Renal cortical epithelial cell (primary cell): ENCODE measurements at regions not wholly inside any gene's neighbourhood (a gene's known extent, or its start where the extent isn't known, plus 50 kb on each side); places are given as distances from the start of the nearest gene placed in this dataset.
"Not testable (repeated sequence)": the region's sequence is repeated elsewhere in the genome, so short reads cannot be mapped to it uniquely, and the experiment has no call there.

Source experiments
- DNase-seq: peaks from one replicate; pipeline ENCODE4 v3.0.0-alpha.2; 2011; ENCODE audit warnings: low read depth

GRCh38 chr17:63173903-63174302 is 207.9 kb downstream of the TANC2 start:
- DNase-seq, result no peak

DNA sequence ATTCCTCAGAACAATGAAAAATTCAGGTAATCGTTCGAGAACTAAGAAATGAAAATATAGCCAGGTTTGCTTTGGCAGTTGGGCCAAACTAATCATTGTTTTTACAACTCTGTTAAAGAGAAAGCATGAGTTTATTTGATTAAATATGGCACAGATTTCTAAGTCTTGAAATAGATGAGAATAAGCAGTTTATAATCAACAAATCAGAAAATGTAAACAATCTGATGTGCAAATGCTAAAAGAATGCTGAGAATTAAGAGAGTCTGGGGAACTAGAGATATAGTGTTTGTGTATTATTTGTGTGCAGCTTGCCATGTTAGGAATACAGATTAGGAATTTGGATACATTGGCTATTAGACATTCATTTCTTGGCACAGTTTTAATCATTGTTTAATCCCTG is 212.5 kb downstream of the TANC2 start:
- DNase-seq, result no peak

DNA sequence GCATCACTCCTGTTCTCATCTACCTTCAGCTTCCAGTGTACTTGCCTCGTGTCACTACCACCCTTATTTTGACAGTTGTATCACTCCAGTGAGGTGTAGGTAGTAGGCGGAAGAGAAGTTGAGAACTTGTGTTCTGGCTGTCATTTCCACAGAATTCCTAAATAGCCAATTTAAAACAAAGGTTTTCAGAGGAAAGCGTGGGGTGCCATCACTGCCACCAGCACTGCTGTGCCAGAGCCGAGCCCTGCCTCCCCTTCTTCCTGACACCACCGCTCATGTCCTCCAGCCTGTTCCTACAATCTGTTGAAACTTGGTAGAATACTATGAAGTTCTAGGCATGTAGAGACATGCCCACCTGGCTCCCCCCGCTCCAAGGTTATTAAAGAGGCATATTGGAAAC is 215.8 kb downstream of the TANC2 start:
- DNase-seq, result no peak

- no peak for DNase-seq
These were observed 219.4 kb downstream of the TANC2 start for GRCh38 chr17:63185420-63185819.

DNA sequence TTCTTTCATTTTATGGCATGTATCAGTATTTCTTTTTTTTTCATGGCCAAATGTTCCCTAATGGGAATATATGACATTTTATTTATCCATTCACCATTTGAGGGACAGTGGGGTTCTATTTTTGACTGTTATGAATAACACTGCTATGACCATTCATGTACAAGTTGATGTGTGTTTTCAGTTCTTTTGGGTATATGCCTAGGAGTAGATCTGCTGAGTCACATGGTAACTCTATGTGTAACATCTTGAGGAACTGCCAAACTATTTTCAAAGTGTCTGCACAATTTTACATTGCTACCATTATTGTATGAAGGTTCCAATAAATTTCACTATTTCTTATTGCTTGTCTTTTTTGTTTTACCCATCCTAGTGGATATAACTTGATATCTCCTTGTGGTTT is 223.0 kb downstream of the TANC2 start:
- DNase-seq, result peak; percentile 31

GRCh38 chr17:63189930-63190329 is 223.9 kb downstream of the TANC2 start:
- DNase-seq, result peak; percentile 27

DNA sequence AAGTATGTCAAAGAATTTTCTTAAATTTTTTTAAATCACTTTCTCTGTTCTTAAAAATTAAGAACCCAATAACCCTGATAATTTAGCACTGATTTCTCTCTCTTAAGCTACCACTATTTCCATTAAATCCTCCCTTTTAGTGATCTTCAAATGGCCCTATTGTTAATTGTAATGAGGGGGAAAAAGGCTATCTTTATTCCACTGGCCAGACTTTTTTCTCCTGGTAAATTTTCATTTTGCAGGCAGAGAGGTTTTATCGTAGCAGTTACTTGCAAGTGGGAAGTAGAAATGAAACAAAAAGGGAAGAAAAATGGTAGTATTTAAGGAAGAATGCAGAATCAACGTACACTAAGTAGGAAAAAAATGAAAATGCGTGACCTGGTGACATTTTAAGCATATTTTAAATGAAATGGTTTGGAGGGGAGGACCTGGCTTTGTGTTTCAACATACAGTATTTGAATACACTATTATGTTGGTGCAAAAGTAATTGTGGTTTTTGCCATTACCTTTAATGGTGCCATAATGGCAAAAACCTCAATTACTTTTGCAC is 224.9 kb downstream of the TANC2 start:
- DNase-seq, result no peak

- no peak for DNase-seq
These were observed 225.6 kb downstream of the TANC2 start for GRCh38 chr17:63191610-63192009.

- no peak for DNase-seq
These were observed 227.8 kb downstream of the TANC2 start for GRCh38 chr17:63193827-63194226.

- no peak for DNase-seq
These were observed 230.8 kb downstream of the TANC2 start for GRCh38 chr17:63196772-63197335.

DNA sequence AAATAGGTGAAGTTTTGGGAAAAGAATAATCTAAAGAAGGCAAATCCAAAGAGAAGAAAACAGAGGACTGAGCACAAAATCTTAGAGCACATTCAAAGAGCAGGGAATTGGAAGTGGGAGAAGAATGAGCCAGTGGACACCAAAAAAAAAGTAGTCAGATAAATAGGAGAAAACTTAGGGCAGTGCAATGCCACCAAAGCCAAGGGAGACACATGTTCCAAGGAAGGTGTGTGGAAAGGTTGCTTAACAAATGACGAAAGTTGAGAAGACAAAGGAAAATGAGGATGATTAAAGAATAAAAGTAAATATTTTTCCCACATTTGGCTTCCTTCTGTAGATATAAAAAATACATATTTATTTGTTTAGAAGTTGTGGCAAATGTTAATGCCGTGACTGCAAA is 237.6 kb downstream of the TANC2 start:
- no peak for DNase-seq

DNA sequence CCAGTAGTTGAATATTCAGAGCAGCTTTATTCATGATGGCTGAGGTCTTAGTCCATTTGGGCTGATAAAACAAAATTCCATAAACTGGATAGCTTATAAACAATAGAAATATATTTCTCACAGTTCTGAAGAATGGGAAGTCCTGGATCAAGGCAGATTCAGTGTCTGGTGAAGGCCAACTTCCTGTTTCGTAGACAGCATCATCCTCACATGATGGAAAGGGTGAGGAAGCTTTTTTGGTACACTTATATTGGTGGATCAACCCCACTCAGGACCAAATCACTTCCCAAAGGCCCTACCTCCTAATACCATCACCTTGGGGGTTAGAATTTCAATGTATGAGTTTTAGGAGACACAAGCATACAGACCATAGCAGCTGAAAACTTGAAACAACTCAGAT is 224.2 kb downstream of the CYB561 start:
- DNase-seq, result no peak

- DNase-seq, result peak; percentile 8
These were observed 223.5 kb downstream of the CYB561 start for GRCh38 chr17:63222655-63223054.

GRCh38 chr17:63223212-63223911 is 222.7 kb downstream of the CYB561 start:
- no peak for DNase-seq

GRCh38 chr17:63224644-63225043 is 221.5 kb downstream of the CYB561 start:
- no peak for DNase-seq

DNA sequence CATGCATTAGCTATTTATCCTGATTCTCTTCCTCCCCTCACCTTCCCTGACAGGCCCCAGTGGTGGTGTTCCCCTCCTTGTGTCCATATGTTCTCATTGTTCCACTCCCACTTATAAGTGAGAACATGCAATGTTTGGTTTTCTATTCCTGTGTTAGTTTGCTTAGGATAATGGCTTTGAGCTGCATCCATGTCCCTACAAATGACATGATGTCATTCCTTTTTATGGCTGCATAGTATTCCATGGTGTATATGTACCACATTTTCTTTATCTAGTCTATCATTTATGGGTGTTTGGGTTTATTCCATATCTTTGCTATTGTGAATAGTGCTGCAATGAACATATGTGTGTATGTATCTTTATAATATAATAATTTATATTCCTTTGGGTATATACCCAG is 219.4 kb downstream of the CYB561 start:
- not testable (repeated sequence) for DNase-seq

- DNase-seq, result not testable (repeated sequence)
These were observed 215.0 kb downstream of the CYB561 start for GRCh38 chr17:63231015-63231620.

GRCh38 chr17:63232565-63233310 is 213.4 kb downstream of the CYB561 start:
- DNase-seq, result no peak

- no peak for DNase-seq
These were observed 206.0 kb downstream of the CYB561 start for GRCh38 chr17:63240106-63240505.

- DNase-seq, result peak; percentile 61
These were observed 199.8 kb downstream of the CYB561 start for GRCh38 chr17:63246344-63246743.

DNA sequence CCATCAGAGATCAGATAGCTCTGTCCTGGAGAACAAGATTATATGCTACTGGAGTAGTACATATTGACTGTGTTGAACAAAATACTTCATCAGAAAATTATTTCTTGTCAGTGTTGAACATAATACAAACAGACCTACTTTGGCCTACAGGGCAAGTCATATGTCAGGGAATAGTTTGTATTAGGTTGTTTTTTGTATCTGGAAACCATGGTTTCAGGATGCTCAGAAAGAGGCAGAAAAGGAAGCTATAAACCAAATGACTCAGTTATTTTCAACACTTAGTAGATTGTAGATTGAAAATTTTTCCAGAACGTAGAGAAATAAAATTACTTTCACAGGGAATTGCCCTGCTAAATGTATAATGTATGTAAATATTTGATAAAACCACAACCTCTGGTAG is 198.4 kb downstream of the CYB561 start:
- DNase-seq, result peak; percentile 11

- no peak for DNase-seq
These were observed 196.7 kb downstream of the CYB561 start for GRCh38 chr17:63249256-63250004.
